Cardiac muscle cell (in vitro differentiated cells and primary cell): ENCODE measurements at regions not wholly inside any gene's neighbourhood (a gene's known extent, or its start where the extent isn't known, plus 50 kb on each side); places are given as distances from the start of the nearest gene placed in this dataset.
A peak's percentile ranks its signal among the peaks of the same experiment; 100 is the strongest.

Experiments
- DNase-seq, 2 donors: peaks; one replicate each; pipeline versions ENCODE4 v3.0.0 to v3.0.0-alpha.2; 2010 to 2017; ENCODE audit warnings: low read depth in 1 of 2, low spot score in 1 of 2
- H3K27ac ChIP-seq: fragments of 200-600 bp; sonication (generic); 2 replicates; pipeline ENCODE4 v1.5.1; 2016
- H3K27me3 ChIP-seq: fragments of 200-600 bp; sonication (generic); 2 replicates; pipeline ENCODE4 v1.6.0; 2016; ENCODE audit warnings: control low read depth
- H3K36me3 ChIP-seq: fragments of 200-600 bp; sonication (generic); 2 replicates; pipeline ENCODE4 v1.5.1; 2016; ENCODE audit warnings: control low read depth
- H3K4me1 ChIP-seq: fragments of 200-600 bp; sonication (generic); 2 replicates; pipeline ENCODE4 v1.8.1; 2017; ENCODE audit warnings: low read depth, mild to moderate bottlenecking, mixed run types
- H3K4me3 ChIP-seq: fragments of 200-600 bp; sonication (generic); 2 replicates; pipeline ENCODE4 v1.5.1; 2016; ENCODE audit warnings: mild to moderate bottlenecking
- H3K9me3 ChIP-seq: fragments of 200-600 bp; sonication (generic); 2 replicates; pipeline ENCODE4 v1.5.1; 2017; ENCODE audit warnings: low read depth, mild to moderate bottlenecking, control low read depth
- TF ChIP-seq, protein P1 (sequence below): IDR thresholded peaks from 2 replicates; pipeline ENCODE4 v1.5.1; 2012; ENCODE audit warnings: low read depth, mild to moderate bottlenecking, low read length

GRCh38 chr16:27706866-27707685 is 157.1 kb downstream of the KATNIP start:
- no peaks in the 10 kb centered on the region for H3K36me3 ChIP-seq
- no peaks in the 10 kb centered on the region for H3K4me1 ChIP-seq
- peak overlapping the region; percentile 36 for H3K27ac ChIP-seq
- DNase-seq = no peak
- H3K9me3 ChIP-seq = no peaks in the 10 kb centered on the region
- no peak overlapping the region for H3K4me3 ChIP-seq
- TF ChIP-seq, protein P1, sequence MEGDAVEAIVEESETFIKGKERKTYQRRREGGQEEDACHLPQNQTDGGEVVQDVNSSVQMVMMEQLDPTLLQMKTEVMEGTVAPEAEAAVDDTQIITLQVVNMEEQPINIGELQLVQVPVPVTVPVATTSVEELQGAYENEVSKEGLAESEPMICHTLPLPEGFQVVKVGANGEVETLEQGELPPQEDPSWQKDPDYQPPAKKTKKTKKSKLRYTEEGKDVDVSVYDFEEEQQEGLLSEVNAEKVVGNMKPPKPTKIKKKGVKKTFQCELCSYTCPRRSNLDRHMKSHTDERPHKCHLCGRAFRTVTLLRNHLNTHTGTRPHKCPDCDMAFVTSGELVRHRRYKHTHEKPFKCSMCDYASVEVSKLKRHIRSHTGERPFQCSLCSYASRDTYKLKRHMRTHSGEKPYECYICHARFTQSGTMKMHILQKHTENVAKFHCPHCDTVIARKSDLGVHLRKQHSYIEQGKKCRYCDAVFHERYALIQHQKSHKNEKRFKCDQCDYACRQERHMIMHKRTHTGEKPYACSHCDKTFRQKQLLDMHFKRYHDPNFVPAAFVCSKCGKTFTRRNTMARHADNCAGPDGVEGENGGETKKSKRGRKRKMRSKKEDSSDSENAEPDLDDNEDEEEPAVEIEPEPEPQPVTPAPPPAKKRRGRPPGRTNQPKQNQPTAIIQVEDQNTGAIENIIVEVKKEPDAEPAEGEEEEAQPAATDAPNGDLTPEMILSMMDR = no peak
- H3K27me3 ChIP-seq = no peaks in the 10 kb centered on the region

GRCh38 chr16:27708651-27709050 is 158.7 kb downstream of the KATNIP start:
- Histone ChIP-seq H3K36me3 (no peaks in the 10 kb centered on the region), H3K4me3 (no peak overlapping the region), H3K27ac (no peak overlapping the region), H3K27me3 (no peaks in the 10 kb centered on the region), H3K4me1 (no peaks in the 10 kb centered on the region), H3K9me3 (no peaks in the 10 kb centered on the region)
- DNase-seq = no peak
- TF ChIP-seq, protein P1 = no peak

GRCh38 chr16:27712251-27712711 is 162.3 kb downstream of the KATNIP start:
- Histone ChIP-seq H3K36me3 (no peaks in the 10 kb centered on the region), H3K27ac (no peak overlapping the region), H3K9me3 (no peaks in the 10 kb centered on the region), H3K4me1 (no peaks in the 10 kb centered on the region), H3K4me3 (no peak overlapping the region), H3K27me3 (no peaks in the 10 kb centered on the region)
- TF ChIP-seq, protein P1 = no peak
- DNase-seq = no peak

GRCh38 chr16:27717726-27718125 is 167.8 kb downstream of the KATNIP start:
- TF ChIP-seq, protein P1 = no peak
- DNase-seq = no peak
- Histone ChIP-seq H3K9me3 (no peaks in the 10 kb centered on the region), H3K4me3 (no peak overlapping the region), H3K27me3 (no peaks in the 10 kb centered on the region), H3K27ac (no peak overlapping the region), H3K4me1 (no peaks in the 10 kb centered on the region), H3K36me3 (no peaks in the 10 kb centered on the region)

GRCh38 chr16:27718201-27719105 is 168.5 kb downstream of the KATNIP start:
- DNase-seq = no peak
- no peaks in the 10 kb centered on the region for H3K4me1 ChIP-seq
- H3K27ac ChIP-seq = no peak overlapping the region
- no peaks in the 10 kb centered on the region for H3K9me3 ChIP-seq
- H3K36me3 ChIP-seq = no peaks in the 10 kb centered on the region
- TF ChIP-seq, protein P1 = no peak
- H3K27me3 ChIP-seq = no peaks in the 10 kb centered on the region
- H3K4me3 ChIP-seq = no peak overlapping the region
